Panc1 (cell line): ENCODE measurements at regions not wholly inside any gene's neighbourhood (a gene's known extent, or its start where the extent isn't known, plus 50 kb on each side); places are given as distances from the start of the nearest gene placed in this dataset.
A peak's percentile ranks its signal among the peaks of the same experiment; 100 is the strongest.

Experiments
- ATAC-seq: fragments of 200-7000 bp; cut with Tn5 transposase; 2 replicates; pipeline ENCODE4 v1.9.1; 2020; ENCODE audit warnings: mild to moderate bottlenecking, moderate library complexity
- BruUV-seq: library from RNA; stranded (reverse); fragments of 400-500 nt; replicated peaks from 2 replicates; lab custom pipeline; 2021; lab: Mats Ljungman, UMichigan
- CTCF ChIA-PET: fragments of 300-600 bp; sonication (Branson Sonifier 250); formaldehyde crosslinking; loops from one replicate; lab custom pipeline; 2022; ENCODE audit warnings: antibody characterized with exemption; lab: Charles Lee
- POLR2A ChIA-PET: fragments of 300-600 bp; sonication (Branson Sonifier 250); formaldehyde crosslinking; loops from one replicate; lab custom pipeline; 2022; ENCODE audit warnings: antibody characterized with exemption; lab: Charles Lee
- DNase-seq: peaks from one replicate; pipeline ENCODE4 v3.0.0-alpha.2; 2010; ENCODE audit warnings: low read depth, low spot score
- H3K27ac ChIP-seq: 2 replicates; pipeline ENCODE4 v1.5.1; 2011; ENCODE audit warnings: mild to moderate bottlenecking, low read length, inconsistent platforms
- H3K27me3 ChIP-seq: fragments of 200-500 bp; sonication (Bioruptor generic); 2 replicates; pipeline ENCODE4 v1.6.0; 2014; ENCODE audit warnings: low read length, inconsistent platforms; ENCODE audit not compliant: control insufficient read depth, insufficient read depth
- H3K36me3 ChIP-seq: fragments of 200-500 bp; sonication (Bioruptor generic); 2 replicates; pipeline ENCODE4 v1.5.1; 2014; ENCODE audit warnings: inconsistent platforms, mild to moderate bottlenecking, low read length, moderate library complexity; ENCODE audit not compliant: control insufficient read depth, insufficient read depth
- H3K4me1 ChIP-seq: 2 replicates; pipeline ENCODE4 v1.5.1; 2011; ENCODE audit warnings: inconsistent platforms, mild to moderate bottlenecking, low read length, moderate library complexity; ENCODE audit not compliant: control insufficient read depth, insufficient read depth
- H3K4me3 ChIP-seq, 2 experiments: 2 replicates each; pipeline ENCODE4 v1.5.1; 2011 to 2012; ENCODE audit warnings: low read depth in 2 of 2, low read length in 2 of 2, mild to moderate bottlenecking in 2 of 2, inconsistent platforms in 1 of 2, moderate library complexity in 1 of 2
- H3K9me3 ChIP-seq: fragments of 200-500 bp; sonication (Bioruptor generic); 2 replicates; pipeline ENCODE4 v1.5.1; 2014; ENCODE audit warnings: low read depth, mild to moderate bottlenecking, inconsistent platforms, low read length, moderate library complexity; ENCODE audit not compliant: control insufficient read depth, insufficient read depth
- CTCF ChIP-seq: fragments of 450-650 bp; IDR thresholded peaks from 2 replicates; pipeline ENCODE4 v1.5.1; 2017; ENCODE audit warnings: mild to moderate bottlenecking
- POLR2AphosphoS5 ChIP-seq: IDR thresholded peaks from 2 replicates; pipeline ENCODE4 v1.6.1; 2012; ENCODE audit warnings: mild to moderate bottlenecking, low read depth, low read length, moderate library complexity
- REST ChIP-seq, 2 experiments: IDR thresholded peaks; 2 replicates each; pipeline ENCODE4 v1.6.1; 2011 to 2012; ENCODE audit warnings: low read depth in 2 of 2, control low read depth in 1 of 2, low read length in 1 of 2, mild to moderate bottlenecking in 1 of 2, moderate library complexity in 1 of 2; ENCODE audit not compliant: insufficient read depth in 1 of 2
- SIN3A ChIP-seq: IDR thresholded peaks from 2 replicates; pipeline ENCODE4 v1.6.1; 2012; ENCODE audit warnings: low read depth, mild to moderate bottlenecking, low read length, moderate library complexity, borderline replicate concordance; ENCODE audit not compliant: insufficient read depth
- TCF7L2 ChIP-seq: IDR thresholded peaks from 2 replicates; pipeline ENCODE4 v1.6.1; 2011; ENCODE audit warnings: mild to moderate bottlenecking, low read depth, low read length, inconsistent platforms
- in situ Hi-C: cut with HindIII; loops from 2 replicates; pipeline ENCODE4 v1.10.0; 2016; ENCODE audit warnings: low sequenced_read_pairs, low pct_unique_long_range_greater_than_20kb
- intact Hi-C: fragments of 100-400 bp; cut with micrococcal nuclease; formaldehyde crosslinking; loops from one replicate; pipeline ENCODE4 v1.10.0; 2022; ENCODE audit not compliant: unreplicated experiment

- H3K4me3 ChIP-seq: no peak overlapping the region
- peaks cover 5% of the 10 kb centered on the region; the same call in 1 of the 2 replicates for H3K4me1 ChIP-seq
- peak overlapping the region; percentile 44; the same call in 1 of the 2 replicates for H3K27ac ChIP-seq
- TF ChIP-seq TCF7L2 (no peak), CTCF (no peak), POLR2AphosphoS5 (no peak)
- no peak for DNase-seq
- CTCF ChIA-PET: no interaction called here
- no peak for ATAC-seq
- in situ Hi-C loops (no loop called here), intact Hi-C loops (no loop called here)
- no TSS peak for BruUV-seq
- POLR2A ChIA-PET: no interaction called here
- H3K9me3 ChIP-seq: no peaks in the 10 kb centered on the region
- H3K36me3 ChIP-seq: no peaks in the 10 kb centered on the region
- H3K27me3 ChIP-seq: no peaks in the 10 kb centered on the region
Observed at GRCh38 chr6:156451088-156451487, 326.1 kb upstream of the ARID1B start.

GRCh38 chr6:156450421-156450820 is 326.8 kb upstream of the ARID1B start:
- no TSS peak for BruUV-seq
- ChIA-PET POLR2A (no interaction called here), CTCF (no interaction called here)
- DNase-seq: no peak
- no peak for ATAC-seq
- Histone ChIP-seq H3K9me3 (no peaks in the 10 kb centered on the region), H3K27me3 (no peaks in the 10 kb centered on the region), H3K27ac (peak overlapping the region; percentile 44; the same call in 1 of the 2 replicates), H3K36me3 (no peaks in the 10 kb centered on the region), H3K4me3 (no peak overlapping the region), H3K4me1 (peaks cover 5% of the 10 kb centered on the region; the same call in 1 of the 2 replicates)
- TF ChIP-seq SIN3A (no peak), POLR2AphosphoS5 (no peak), CTCF (no peak), TCF7L2 (no peak), REST (IDR thresholded peaks at IDR 0.05; ENCODE audit: insufficient read depth in 1 of 2, low read depth in 2 of 2, low read length in 1 of 2) (no peak)
- intact Hi-C loops (no loop called here), in situ Hi-C loops (no loop called here)
